Upper lobe of right lung (tissue), 1 donor: ENCODE measurements at regions not wholly inside any gene's neighbourhood (a gene's known extent, or its start where the extent isn't known, plus 50 kb on each side); places are given as distances from the start of the nearest gene placed in this dataset.
A peak's percentile ranks its signal among the peaks of the same experiment; 100 is the strongest.
"Not testable (repeated sequence)": the region's sequence is repeated elsewhere in the genome, so short reads cannot be mapped to it uniquely, and the experiment has no call there.

Experiments
- ATAC-seq: fragments of 200-7000 bp; cut with Tn5 transposase; one replicate; pipeline ENCODE4 v1.9.1; 2020; ENCODE audit warnings: mild to moderate bottlenecking, moderate library complexity
- DNase-seq: peaks from one replicate; pipeline ENCODE4 v3.0.0-alpha.2; 2020
- H3K27ac ChIP-seq: fragments of 200-600 bp; one replicate; pipeline ENCODE4 v1.8.0; 2022
- H3K27me3 ChIP-seq: fragments of 200-600 bp; one replicate; pipeline ENCODE4 v1.8.0; 2022; ENCODE audit warnings: mild to moderate bottlenecking
- H3K36me3 ChIP-seq: fragments of 200-600 bp; one replicate; pipeline ENCODE4 v1.8.0; 2022
- H3K4me1 ChIP-seq: fragments of 200-600 bp; one replicate; pipeline ENCODE4 v1.8.0; 2022
- H3K4me3 ChIP-seq: fragments of 200-600 bp; one replicate; pipeline ENCODE4 v1.8.0; 2022; ENCODE audit warnings: mild to moderate bottlenecking
- H3K9me3 ChIP-seq: fragments of 200-600 bp; one replicate; pipeline ENCODE4 v1.8.0; 2022
- CTCF ChIP-seq: fragments of 200-600 bp; IDR thresholded peaks from one replicate; pipeline ENCODE4 v1.8.0; 2022; ENCODE audit warnings: antibody characterized with exemption
- intact Hi-C: fragments of 100-400 bp; cut with DNase I; formaldehyde crosslinking; loops from one replicate; pipeline ENCODE4 v1.11.0; 2022
- donor health status: DM: no; HTN: yes; CAD: no; lungs with severe emphysema.

- H3K4me3 ChIP-seq: no peak overlapping the region
- peak; percentile 66 for DNase-seq
- H3K27ac ChIP-seq: no peak overlapping the region
Observed at GRCh38 chr6:19892260-19892659, 55.1 kb downstream of the ID4 start.

GRCh38 chr6:19895866-19896692 is 58.9 kb downstream of the ID4 start:
- H3K27ac ChIP-seq: no peak overlapping the region
- ATAC-seq: no peak
- no peaks in the 10 kb centered on the region for H3K36me3 ChIP-seq
- no peaks in the 10 kb centered on the region for H3K27me3 ChIP-seq
- H3K4me3 ChIP-seq: no peak overlapping the region
- H3K4me1 ChIP-seq: no peaks in the 10 kb centered on the region
- no peak for TF ChIP-seq CTCF
- H3K9me3 ChIP-seq: no peaks in the 10 kb centered on the region
- DNase-seq: no peak
- intact Hi-C loops: no loop called here

More at GRCh38 chr6:19892260-19892659, 55.1 kb downstream of the ID4 start:
- TF ChIP-seq CTCF: no peak
- intact Hi-C loops: no loop called here
- Histone ChIP-seq H3K36me3 (no peaks in the 10 kb centered on the region), H3K9me3 (no peaks in the 10 kb centered on the region), H3K27me3 (no peaks in the 10 kb centered on the region), H3K4me1 (no peaks in the 10 kb centered on the region)
- ATAC-seq: peak; percentile 61

- ATAC-seq (no peak), DNase-seq (no peak)
- Histone ChIP-seq H3K4me1 (no peaks in the 10 kb centered on the region), H3K9me3 (no peaks in the 10 kb centered on the region), H3K27ac (no peak overlapping the region), H3K36me3 (no peaks in the 10 kb centered on the region), H3K4me3 (no peak overlapping the region), H3K27me3 (no peaks in the 10 kb centered on the region)
- intact Hi-C loops: no loop called here
- TF ChIP-seq CTCF: no peak
Observed at GRCh38 chr6:19896693-19897010, 59.5 kb downstream of the ID4 start.

GRCh38 chr6:19898141-19898740 is 61.1 kb downstream of the ID4 start:
- DNase-seq (no peak), ATAC-seq (no peak)
- Histone ChIP-seq H3K4me3 (no peak overlapping the region), H3K27ac (no peak overlapping the region), H3K27me3 (no peaks in the 10 kb centered on the region), H3K4me1 (no peaks in the 10 kb centered on the region), H3K9me3 (no peaks in the 10 kb centered on the region), H3K36me3 (no peaks in the 10 kb centered on the region)
- TF ChIP-seq CTCF: no peak
- intact Hi-C loops: no loop called here

GRCh38 chr6:19902201-19902600 is 65.0 kb downstream of the ID4 start:
- DNase-seq: no peak

GRCh38 chr6:19904408-19904807 is 67.2 kb downstream of the ID4 start:
- H3K4me3 ChIP-seq, DNase-seq, H3K9me3 ChIP-seq, H3K27me3 ChIP-seq, H3K4me1 ChIP-seq, intact Hi-C loops, H3K36me3 ChIP-seq, H3K27ac ChIP-seq, ATAC-seq: not testable (repeated sequence)

More at GRCh38 chr6:19902201-19902600, 65.0 kb downstream of the ID4 start:
- Histone ChIP-seq H3K27me3 (no peaks in the 10 kb centered on the region), H3K4me3 (no peak overlapping the region), H3K27ac (no peak overlapping the region), H3K4me1 (no peaks in the 10 kb centered on the region), H3K36me3 (no peaks in the 10 kb centered on the region), H3K9me3 (no peaks in the 10 kb centered on the region)
- no peak for TF ChIP-seq CTCF
- intact Hi-C loops: no loop called here
- ATAC-seq: peak; percentile 64
